Nephron (organoid): ENCODE measurements at regions not wholly inside any gene's neighbourhood (a gene's known extent, or its start where the extent isn't known, plus 50 kb on each side); places are given as distances from the start of the nearest gene placed in this dataset.

Experiments
- H3K27ac Mint-ChIP-seq, 3 experiments: 2 replicates each; pipeline ENCODE4 v1.8.0; 2020; ENCODE audit warnings: mixed read lengths in 3 of 3, mild to moderate bottlenecking in 2 of 3, moderate library complexity in 1 of 3
- H3K27me3 Mint-ChIP-seq: 2 replicates; pipeline ENCODE4 v1.8.0; 2021; ENCODE audit warnings: low read depth, mild to moderate bottlenecking, moderate library complexity, mixed read lengths
- H3K36me3 Mint-ChIP-seq: 2 replicates; pipeline ENCODE4 v1.8.0; 2020; ENCODE audit warnings: low read depth, mixed read lengths
- H3K4me1 Mint-ChIP-seq: 2 replicates; pipeline ENCODE4 v1.8.0; 2020; ENCODE audit warnings: mixed read lengths
- H3K4me3 Mint-ChIP-seq, 3 experiments: 2 replicates each; pipeline ENCODE4 v1.8.0; 2020; ENCODE audit warnings: mild to moderate bottlenecking in 3 of 3, mixed read lengths in 3 of 3, moderate library complexity in 2 of 3
- H3K9me3 Mint-ChIP-seq: 2 replicates; pipeline ENCODE4 v1.8.0; 2020; ENCODE audit warnings: mixed read lengths
- TF ChIP-seq, protein P1 (sequence below), 3 experiments: fragments of 200-600 bp; sonication (generic); IDR thresholded peaks; one replicate each; pipeline ENCODE4 v1.5.0; 2021; ENCODE audit warnings: antibody characterized with exemption in 3 of 3; ENCODE audit not compliant: unreplicated experiment in 3 of 3

DNA sequence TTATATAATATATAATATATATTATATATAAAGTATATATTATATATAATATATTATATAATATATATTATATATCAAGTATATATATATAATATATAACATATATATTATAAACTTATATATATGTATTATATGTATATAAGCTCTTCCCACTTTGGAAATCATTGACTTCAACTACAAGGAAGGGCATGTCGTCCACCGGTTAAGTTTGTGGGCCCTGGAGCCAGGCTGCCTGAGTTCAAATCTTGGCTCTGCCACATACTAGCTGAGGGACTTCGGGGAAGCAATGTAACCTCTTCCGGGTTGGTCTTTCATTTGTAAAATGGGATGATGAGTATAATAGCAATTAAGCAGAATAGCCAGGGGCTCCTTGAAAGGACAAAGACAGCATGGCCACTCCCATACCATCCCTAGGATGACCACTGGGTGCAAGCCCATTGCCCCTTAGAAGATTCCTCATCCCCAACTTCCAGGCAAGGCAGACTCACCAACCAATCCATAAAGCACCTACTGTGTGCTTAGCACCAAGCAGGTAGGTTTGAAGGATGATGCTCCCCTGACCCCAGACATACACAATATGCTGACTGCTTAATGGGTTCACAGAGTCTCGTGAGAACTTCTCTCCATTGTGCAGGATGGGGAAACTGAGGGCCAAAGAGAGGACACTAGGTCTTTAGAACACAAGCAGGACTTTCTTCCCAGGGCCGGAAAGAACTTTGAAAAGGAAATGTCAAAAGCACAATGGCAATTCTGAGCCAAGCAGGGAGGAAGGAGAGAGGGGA is 163.2 kb downstream of the MRPL14 start:
- H3K27ac Mint-ChIP-seq = no peak overlapping the region

DNA sequence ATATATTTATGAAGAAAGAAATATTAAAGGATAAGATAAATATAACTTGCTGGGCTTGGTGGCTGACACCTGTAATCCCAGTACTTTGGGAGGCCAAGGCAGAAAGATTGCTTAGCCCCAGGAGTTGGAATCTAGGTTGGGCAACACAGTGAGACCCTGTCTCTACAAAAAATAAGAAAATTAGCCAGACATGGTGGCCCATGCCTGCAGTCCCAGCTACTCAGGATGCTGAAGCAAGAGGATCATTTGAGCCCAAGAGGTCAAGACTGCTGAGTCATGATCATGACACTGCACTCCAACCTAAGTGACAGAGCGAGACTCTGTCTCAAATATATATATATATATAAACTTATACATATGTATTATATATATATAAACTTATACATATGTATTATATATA is 164.0 kb downstream of the MRPL14 start:
- Mint-ChIP-seq H3K9me3 (peaks cover 3% of the 10 kb centered on the region), H3K27me3 (peaks cover 12% of the 10 kb centered on the region), H3K4me1 (no peaks in the 10 kb centered on the region), H3K36me3 (peaks cover 3% of the 10 kb centered on the region), H3K27ac (no peak overlapping the region), H3K4me3 (no peak overlapping the region)
- TF ChIP-seq, protein P1, sequence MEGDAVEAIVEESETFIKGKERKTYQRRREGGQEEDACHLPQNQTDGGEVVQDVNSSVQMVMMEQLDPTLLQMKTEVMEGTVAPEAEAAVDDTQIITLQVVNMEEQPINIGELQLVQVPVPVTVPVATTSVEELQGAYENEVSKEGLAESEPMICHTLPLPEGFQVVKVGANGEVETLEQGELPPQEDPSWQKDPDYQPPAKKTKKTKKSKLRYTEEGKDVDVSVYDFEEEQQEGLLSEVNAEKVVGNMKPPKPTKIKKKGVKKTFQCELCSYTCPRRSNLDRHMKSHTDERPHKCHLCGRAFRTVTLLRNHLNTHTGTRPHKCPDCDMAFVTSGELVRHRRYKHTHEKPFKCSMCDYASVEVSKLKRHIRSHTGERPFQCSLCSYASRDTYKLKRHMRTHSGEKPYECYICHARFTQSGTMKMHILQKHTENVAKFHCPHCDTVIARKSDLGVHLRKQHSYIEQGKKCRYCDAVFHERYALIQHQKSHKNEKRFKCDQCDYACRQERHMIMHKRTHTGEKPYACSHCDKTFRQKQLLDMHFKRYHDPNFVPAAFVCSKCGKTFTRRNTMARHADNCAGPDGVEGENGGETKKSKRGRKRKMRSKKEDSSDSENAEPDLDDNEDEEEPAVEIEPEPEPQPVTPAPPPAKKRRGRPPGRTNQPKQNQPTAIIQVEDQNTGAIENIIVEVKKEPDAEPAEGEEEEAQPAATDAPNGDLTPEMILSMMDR (IDR thresholded peaks at IDR 0.05; ENCODE audit: unreplicated experiment in 3 of 3) = no peak

More for the DNA sequence above, 163.2 kb downstream of the MRPL14 start:
- peaks cover 3% of the 10 kb centered on the region for H3K9me3 Mint-ChIP-seq
- TF ChIP-seq, protein P1 (IDR thresholded peaks at IDR 0.05; ENCODE audit: unreplicated experiment in 3 of 3) = no peak
- peaks cover 12% of the 10 kb centered on the region for H3K27me3 Mint-ChIP-seq
- no peaks in the 10 kb centered on the region for H3K4me1 Mint-ChIP-seq
- no peak overlapping the region for H3K4me3 Mint-ChIP-seq
- H3K36me3 Mint-ChIP-seq = peaks cover 3% of the 10 kb centered on the region

DNA sequence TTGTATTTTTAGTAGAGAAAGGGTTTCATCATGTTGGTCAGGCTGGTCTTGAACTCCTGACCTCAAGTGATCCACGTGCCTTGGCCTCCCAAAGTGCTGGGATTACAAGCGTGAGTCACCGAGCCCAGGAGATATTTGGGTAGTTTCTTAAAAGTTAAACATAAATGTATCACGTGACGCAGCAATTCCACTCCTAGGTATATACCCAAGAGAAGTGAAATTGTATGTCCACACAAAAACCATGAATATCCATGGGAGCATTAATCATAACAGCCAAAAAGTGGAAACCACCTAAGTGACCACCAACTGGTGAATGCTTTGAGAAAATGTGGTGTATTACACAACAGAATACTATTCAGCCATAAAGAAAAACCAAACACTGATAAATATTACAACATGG is 164.8 kb downstream of the MRPL14 start:
- peaks cover 3% of the 10 kb centered on the region for H3K36me3 Mint-ChIP-seq
- TF ChIP-seq, protein P1 (IDR thresholded peaks at IDR 0.05; ENCODE audit: unreplicated experiment in 3 of 3) = no peak
- peaks cover 12% of the 10 kb centered on the region for H3K27me3 Mint-ChIP-seq
- peaks cover 11% of the 10 kb centered on the region for H3K9me3 Mint-ChIP-seq
- no peaks in the 10 kb centered on the region for H3K4me1 Mint-ChIP-seq
- no peak overlapping the region for H3K4me3 Mint-ChIP-seq
- H3K27ac Mint-ChIP-seq = no peak overlapping the region

DNA sequence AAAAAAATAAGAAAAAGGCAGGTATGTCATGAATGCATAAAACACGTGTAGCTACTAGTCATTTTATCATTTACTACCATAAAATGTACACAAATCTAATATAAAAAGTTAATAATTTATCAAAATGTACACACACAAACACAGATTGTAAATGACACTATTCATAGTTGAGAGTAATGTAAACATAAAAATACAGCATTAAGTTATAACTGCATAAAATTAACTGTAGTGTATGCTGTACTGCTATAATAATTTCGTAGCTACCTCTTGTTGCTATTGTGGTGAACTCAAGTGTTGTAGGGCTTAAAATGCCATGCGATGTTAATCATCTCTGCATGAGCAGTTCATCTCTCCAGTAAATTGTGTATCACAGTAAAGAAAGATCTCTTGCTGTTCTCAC is 170.0 kb downstream of the MRPL14 start:
- TF ChIP-seq, protein P1 (IDR thresholded peaks at IDR 0.05; ENCODE audit: unreplicated experiment in 3 of 3) = no peak
- H3K4me3 Mint-ChIP-seq = no peak overlapping the region
- H3K27me3 Mint-ChIP-seq = no peaks in the 10 kb centered on the region
- no peaks in the 10 kb centered on the region for H3K4me1 Mint-ChIP-seq
- peaks cover 5% of the 10 kb centered on the region for H3K36me3 Mint-ChIP-seq
- no peak overlapping the region for H3K27ac Mint-ChIP-seq
- peaks cover 21% of the 10 kb centered on the region for H3K9me3 Mint-ChIP-seq

DNA sequence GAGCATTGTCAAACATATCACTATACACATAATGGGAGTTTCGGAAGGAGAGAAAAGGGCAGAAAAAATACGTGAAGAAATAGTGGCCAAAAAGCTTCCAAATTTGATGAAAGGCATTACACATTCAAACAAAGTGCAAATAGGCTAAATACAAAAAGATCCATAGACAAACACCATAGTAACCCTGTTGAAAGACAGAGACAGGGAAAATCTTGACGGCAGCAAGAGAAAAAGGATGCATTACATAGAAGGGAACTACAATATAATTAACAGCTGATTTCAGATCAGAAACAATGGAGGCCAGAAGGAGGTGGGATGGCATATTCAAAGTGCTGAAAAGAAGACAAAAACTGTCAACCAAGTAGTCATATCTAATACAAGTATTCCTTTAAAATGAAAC is 170.8 kb downstream of the MRPL14 start:
- no peaks in the 10 kb centered on the region for H3K27me3 Mint-ChIP-seq
- H3K4me1 Mint-ChIP-seq = no peaks in the 10 kb centered on the region
- TF ChIP-seq, protein P1 (IDR thresholded peaks at IDR 0.05; ENCODE audit: unreplicated experiment in 3 of 3) = no peak
- no peak overlapping the region for H3K27ac Mint-ChIP-seq
- H3K9me3 Mint-ChIP-seq = peaks cover 18% of the 10 kb centered on the region
- peaks cover 5% of the 10 kb centered on the region for H3K36me3 Mint-ChIP-seq
- H3K4me3 Mint-ChIP-seq = no peak overlapping the region
